ENCODE measurements at regions not wholly inside any gene's neighbourhood (a gene's known extent, or its start where the extent isn't known, plus 50 kb on each side); places are given as distances from the start of the nearest gene placed in this dataset.

- TF ChIP-seq CTCF (IDR thresholded peaks at IDR 0.05; ENCODE audit: insufficient read depth, low read length, poor library complexity, severe bottlenecking) = no peak
- Histone ChIP-seq H3K36me3 (ENCODE audit: control insufficient read depth, insufficient read depth, low read length) (no peaks in the 10 kb centered on the region), H3K4me3 (replicated peaks; ENCODE audit: low read depth, low read length) (no peak overlapping the region), H3K27me3 (replicated peaks; ENCODE audit: control insufficient read depth, insufficient read depth, low read length) (no peaks in the 10 kb centered on the region; the same call in 1 of the 2 replicates)
- DNase-seq (ENCODE audit: extremely low read depth, insufficient read length) = no peak
Observed at GRCh38 chr2:71778936-71779773, 325.8 kb downstream of the DYSF start.

GRCh38 chr2:71778514-71778913 is 325.2 kb downstream of the DYSF start:
- DNase-seq (ENCODE audit: extremely low read depth, insufficient read length) = no peak
- TF ChIP-seq CTCF (IDR thresholded peaks at IDR 0.05; ENCODE audit: insufficient read depth, low read length, poor library complexity, severe bottlenecking) = no peak
- no peaks in the 10 kb centered on the region for H3K36me3 ChIP-seq (ENCODE audit: control insufficient read depth, insufficient read depth, low read length)
- H3K4me3 ChIP-seq (replicated peaks; ENCODE audit: low read depth, low read length) = no peak overlapping the region
- no peaks in the 10 kb centered on the region; the same call in 1 of the 2 replicates for H3K27me3 ChIP-seq (replicated peaks; ENCODE audit: control insufficient read depth, insufficient read depth, low read length)

- no peak for TF ChIP-seq CTCF (IDR thresholded peaks at IDR 0.05; ENCODE audit: insufficient read depth, low read length, poor library complexity, severe bottlenecking)
- H3K27me3 ChIP-seq (replicated peaks; ENCODE audit: control insufficient read depth, insufficient read depth, low read length) = no peaks in the 10 kb centered on the region; the same call in 1 of the 2 replicates
- no peak for DNase-seq (ENCODE audit: extremely low read depth, insufficient read length)
- H3K4me3 ChIP-seq (replicated peaks; ENCODE audit: low read depth, low read length) = no peak overlapping the region
- no peaks in the 10 kb centered on the region for H3K36me3 ChIP-seq (ENCODE audit: control insufficient read depth, insufficient read depth, low read length)
Observed at GRCh38 chr2:71777946-71778345, 324.6 kb downstream of the DYSF start.

GRCh38 chr2:71776227-71776626 is 322.9 kb downstream of the DYSF start:
- TF ChIP-seq CTCF (IDR thresholded peaks at IDR 0.05; ENCODE audit: insufficient read depth, low read length, poor library complexity, severe bottlenecking) = no peak
- DNase-seq (ENCODE audit: extremely low read depth, insufficient read length) = no peak
- H3K4me3 ChIP-seq (replicated peaks; ENCODE audit: low read depth, low read length) = no peak overlapping the region
- no peaks in the 10 kb centered on the region; the same call in 1 of the 2 replicates for H3K27me3 ChIP-seq (replicated peaks; ENCODE audit: control insufficient read depth, insufficient read depth, low read length)
- no peaks in the 10 kb centered on the region for H3K36me3 ChIP-seq (ENCODE audit: control insufficient read depth, insufficient read depth, low read length)

GRCh38 chr2:71773218-71773617 is 319.9 kb downstream of the DYSF start:
- TF ChIP-seq CTCF (IDR thresholded peaks at IDR 0.05; ENCODE audit: insufficient read depth, low read length, poor library complexity, severe bottlenecking) = no peak
- H3K27me3 ChIP-seq (replicated peaks; ENCODE audit: control insufficient read depth, insufficient read depth, low read length) = no peaks in the 10 kb centered on the region
- no peak for DNase-seq (ENCODE audit: extremely low read depth, insufficient read length)
- H3K4me3 ChIP-seq (replicated peaks; ENCODE audit: low read depth, low read length) = no peak overlapping the region
- H3K36me3 ChIP-seq (ENCODE audit: control insufficient read depth, insufficient read depth, low read length) = no peaks in the 10 kb centered on the region

All from GM06990 (cell line).